GM12878 (cell line): ENCODE measurements at regions not wholly inside any gene's neighbourhood (a gene's known extent, or its start where the extent isn't known, plus 50 kb on each side); places are given as distances from the start of the nearest gene placed in this dataset.

ENCODE experiments used
- ATAC-seq: fragments of 200-7000 bp; cut with Tn5 transposase; 3 replicates; pipeline ENCODE4 v1.9.1; 2020; ENCODE audit warnings: mild to moderate bottlenecking, moderate library complexity
- BruUV-seq: library from RNA; stranded (reverse); fragments of 400-500 nt; replicated peaks from 2 replicates; lab custom pipeline; 2021; lab: Mats Ljungman, UMichigan
- CTCF ChIA-PET: fragments of 300-600 bp; sonication (Branson Sonifier 250); formaldehyde crosslinking; extraction: SDS; loops from one replicate; lab custom pipeline; 2021; ENCODE audit warnings: inconsistent platforms; lab: Yijun Ruan, JAX
- POLR2A ChIA-PET: fragments of 350-600 bp; formaldehyde crosslinking; extraction: SDS; loops from one replicate; lab custom pipeline; 2021; ENCODE audit warnings: inconsistent platforms; lab: Charles Lee
- RAD21 ChIA-PET: fragments of 300-600 bp; sonication (Branson Sonifier 250); formaldehyde crosslinking; loops from one replicate; lab custom pipeline; 2023; ENCODE audit warnings: antibody characterized with exemption; ENCODE audit not compliant: unreplicated experiment; lab: Charles Lee
- SMC1A ChIA-PET: fragments of 300-600 bp; sonication (Branson Sonifier 250); formaldehyde crosslinking; loops from one replicate; lab custom pipeline; 2023; ENCODE audit not compliant: unreplicated experiment, uncharacterized antibody; lab: Charles Lee
- DNase-seq: peaks from one replicate; pipeline ENCODE4 v3.0.0-alpha.2; 2011; ENCODE audit warnings: low read depth, low spot score
- FAIRE-seq: peaks from 3 replicates; lab custom pipeline; 2011; peaks lifted over from hg19 to GRCh38; lab: Jason Lieb, UNC
- H2AFZ ChIP-seq: 2 replicates; pipeline ENCODE4 v1.6.0; 2011; ENCODE audit warnings: low read depth, low read length, control low read depth; ENCODE audit not compliant: control insufficient read depth
- H3K27ac ChIP-seq: 2 replicates; pipeline ENCODE4 v1.5.1; 2011; ENCODE audit warnings: control low read depth; ENCODE audit not compliant: control insufficient read depth, insufficient read depth
- H3K27me3 ChIP-seq, 2 experiments: replicated peaks in 1 of 2; 2 replicates each; pipeline versions ENCODE4 v1.6.0 to v1.6.1; 2011; ENCODE audit warnings: low read length in 1 of 2; ENCODE audit not compliant: control insufficient read depth in 2 of 2, insufficient read depth in 2 of 2
- H3K36me3 ChIP-seq, 2 experiments: 2 replicates each; pipeline ENCODE4 v1.5.1; 2011; ENCODE audit warnings: low read length in 1 of 2; ENCODE audit not compliant: control insufficient read depth in 2 of 2, insufficient read depth in 2 of 2
- H3K4me1 ChIP-seq: 2 replicates; pipeline ENCODE4 v1.6.1; 2011; ENCODE audit warnings: mild to moderate bottlenecking, low read length, moderate library complexity, mixed read lengths; ENCODE audit not compliant: control insufficient read depth, insufficient read depth
- H3K4me2 ChIP-seq: 2 replicates; pipeline ENCODE4 v1.6.0; 2011; ENCODE audit warnings: control low read depth; ENCODE audit not compliant: control insufficient read depth, insufficient read depth
- H3K4me3 ChIP-seq: fragments of 200-600 bp; sonication (generic); 2 replicates; pipeline ENCODE4 v1.5.1; 2016
- H3K79me2 ChIP-seq: 2 replicates; pipeline ENCODE4 v1.6.0; 2011; ENCODE audit warnings: low read length; ENCODE audit not compliant: control insufficient read depth, insufficient read depth
- H3K9ac ChIP-seq: 2 replicates; pipeline ENCODE4 v1.8.0; 2011; ENCODE audit warnings: low read length, control low read depth, mixed read lengths; ENCODE audit not compliant: control insufficient read depth, insufficient read depth
- H3K9me3 ChIP-seq: replicated peaks from 3 replicates; pipeline ENCODE4 v1.5.1; 2011; ENCODE audit warnings: mild to moderate bottlenecking, low read length; ENCODE audit not compliant: control insufficient read depth, insufficient read depth
- H4K20me1 ChIP-seq: 2 replicates; pipeline ENCODE4 v1.6.0; 2011; ENCODE audit not compliant: control insufficient read depth, insufficient read depth
- ATF7 ChIP-seq: fragments of 450-650 bp; IDR thresholded peaks from 2 replicates; pipeline ENCODE4 v1.6.1; 2016; ENCODE audit warnings: low read depth, mild to moderate bottlenecking
- CBX3 ChIP-seq: fragments of 200-600 bp; sonication (generic); IDR thresholded peaks from 2 replicates; pipeline ENCODE4 v1.6.1; 2016; ENCODE audit warnings: low read depth, borderline replicate concordance
- CHD2 ChIP-seq: IDR thresholded peaks from 2 replicates; pipeline ENCODE4 v1.6.1; 2011; ENCODE audit warnings: low read depth, low read length, improper control_type of control experiment, borderline replicate concordance
- CREB1 ChIP-seq: IDR thresholded peaks from 2 replicates; pipeline ENCODE4 v1.6.1; 2012; ENCODE audit warnings: low read depth, mild to moderate bottlenecking, inconsistent platforms
- FOXK2 ChIP-seq: fragments of 450-650 bp; IDR thresholded peaks from 2 replicates; pipeline ENCODE4 v1.6.1; 2017; ENCODE audit warnings: mild to moderate bottlenecking, moderate library complexity
- HCFC1 ChIP-seq: fragments of 150-350 bp; IDR thresholded peaks from 2 replicates; pipeline ENCODE4 v1.6.1; 2014; ENCODE audit warnings: low read length
- LARP7 ChIP-seq: fragments of 450-650 bp; IDR thresholded peaks from 2 replicates; pipeline ENCODE4 v1.6.1; 2017; ENCODE audit warnings: mild to moderate bottlenecking
- MTA3 ChIP-seq: IDR thresholded peaks from 2 replicates; pipeline ENCODE4 v1.6.1; 2012; ENCODE audit warnings: low read length, inconsistent platforms, borderline replicate concordance
- NBN ChIP-seq: fragments of 450-650 bp; IDR thresholded peaks from 2 replicates; pipeline ENCODE4 v1.6.1; 2016
- RB1 ChIP-seq: fragments of 450-650 bp; formaldehyde crosslinking; IDR thresholded peaks from 2 replicates; pipeline ENCODE4 v1.6.1; 2017; ENCODE audit warnings: mild to moderate bottlenecking, borderline replicate concordance
- SMAD1 ChIP-seq: fragments of 450-650 bp; IDR thresholded peaks from 2 replicates; pipeline ENCODE4 v1.6.1; 2018; ENCODE audit warnings: mild to moderate bottlenecking, low read depth; ENCODE audit not compliant: partially characterized antibody
- SRF ChIP-seq, 2 experiments: IDR thresholded peaks; 2 replicates each; pipeline ENCODE4 v1.6.1; 2011; ENCODE audit warnings: low read depth in 2 of 2, low read length in 2 of 2, mild to moderate bottlenecking in 1 of 2, moderate library complexity in 1 of 2
- WGBS: methylation state at CpG from one replicate; pipeline ENCODE4 v1.1.6; 2016; ENCODE audit warnings: low lambda C conversion rate; ENCODE audit not compliant: insufficient replicate concordance, insufficient coverage; ENCODE audit errors: missing lambda C conversion rate; 5-methylcytosine and 5-hydroxymethylcytosine counted together
- in situ Hi-C: fragments of 300-500 bp; cut with MboI; formaldehyde crosslinking; loops from 9 replicates; pipeline ENCODE4 v1.14.3; 2018; ENCODE audit warnings: mixed read lengths
- intact Hi-C: fragments of 100-400 bp; cut with micrococcal nuclease; formaldehyde crosslinking; loops from one replicate; pipeline ENCODE4 v1.14.2; 2022; ENCODE audit not compliant: unreplicated experiment
- TF ChIP-seq, protein P1 (sequence below): fragments of 450-650 bp; IDR thresholded peaks from 2 replicates; pipeline ENCODE4 v1.6.1; 2014; ENCODE audit warnings: mild to moderate bottlenecking
- TF ChIP-seq, protein P2 (sequence below): IDR thresholded peaks from 2 replicates; pipeline ENCODE4 v1.6.1; 2012; ENCODE audit warnings: mild to moderate bottlenecking, low read depth, low read length
- TF ChIP-seq, protein P3 (sequence below): IDR thresholded peaks from 2 replicates; pipeline ENCODE4 v1.6.1; 2011; ENCODE audit warnings: mild to moderate bottlenecking, low read depth, low read length, moderate library complexity; ENCODE audit not compliant: insufficient replicate concordance
- TF ChIP-seq, protein P4 (sequence below): IDR thresholded peaks from 2 replicates; pipeline ENCODE4 v1.6.1; 2012; ENCODE audit warnings: low read depth, low read length, improper control_type of control experiment

DNA sequence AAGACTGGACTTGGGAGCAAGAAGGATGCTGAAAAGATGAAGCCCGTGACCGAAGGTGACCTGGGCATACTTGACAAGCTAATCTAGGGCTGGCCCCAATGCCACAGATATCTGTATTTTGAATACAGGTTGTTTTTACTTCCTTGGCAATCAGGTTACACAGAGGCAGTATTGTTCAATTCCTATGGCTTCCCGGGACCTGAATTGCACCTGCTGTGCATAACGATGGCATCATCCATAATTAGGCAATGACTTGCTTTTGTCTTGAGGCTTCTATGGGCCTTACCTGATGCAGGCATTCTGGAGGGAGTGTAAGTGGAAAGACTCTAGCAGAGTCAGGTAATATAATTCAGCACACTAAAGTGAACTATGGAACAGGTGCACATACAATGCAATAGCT, 60.6 kb upstream of the CUL3 start (continued):
- TF ChIP-seq, protein P1, sequence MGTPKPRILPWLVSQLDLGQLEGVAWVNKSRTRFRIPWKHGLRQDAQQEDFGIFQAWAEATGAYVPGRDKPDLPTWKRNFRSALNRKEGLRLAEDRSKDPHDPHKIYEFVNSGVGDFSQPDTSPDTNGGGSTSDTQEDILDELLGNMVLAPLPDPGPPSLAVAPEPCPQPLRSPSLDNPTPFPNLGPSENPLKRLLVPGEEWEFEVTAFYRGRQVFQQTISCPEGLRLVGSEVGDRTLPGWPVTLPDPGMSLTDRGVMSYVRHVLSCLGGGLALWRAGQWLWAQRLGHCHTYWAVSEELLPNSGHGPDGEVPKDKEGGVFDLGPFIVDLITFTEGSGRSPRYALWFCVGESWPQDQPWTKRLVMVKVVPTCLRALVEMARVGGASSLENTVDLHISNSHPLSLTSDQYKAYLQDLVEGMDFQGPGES = no peak
- TF ChIP-seq, protein P2, sequence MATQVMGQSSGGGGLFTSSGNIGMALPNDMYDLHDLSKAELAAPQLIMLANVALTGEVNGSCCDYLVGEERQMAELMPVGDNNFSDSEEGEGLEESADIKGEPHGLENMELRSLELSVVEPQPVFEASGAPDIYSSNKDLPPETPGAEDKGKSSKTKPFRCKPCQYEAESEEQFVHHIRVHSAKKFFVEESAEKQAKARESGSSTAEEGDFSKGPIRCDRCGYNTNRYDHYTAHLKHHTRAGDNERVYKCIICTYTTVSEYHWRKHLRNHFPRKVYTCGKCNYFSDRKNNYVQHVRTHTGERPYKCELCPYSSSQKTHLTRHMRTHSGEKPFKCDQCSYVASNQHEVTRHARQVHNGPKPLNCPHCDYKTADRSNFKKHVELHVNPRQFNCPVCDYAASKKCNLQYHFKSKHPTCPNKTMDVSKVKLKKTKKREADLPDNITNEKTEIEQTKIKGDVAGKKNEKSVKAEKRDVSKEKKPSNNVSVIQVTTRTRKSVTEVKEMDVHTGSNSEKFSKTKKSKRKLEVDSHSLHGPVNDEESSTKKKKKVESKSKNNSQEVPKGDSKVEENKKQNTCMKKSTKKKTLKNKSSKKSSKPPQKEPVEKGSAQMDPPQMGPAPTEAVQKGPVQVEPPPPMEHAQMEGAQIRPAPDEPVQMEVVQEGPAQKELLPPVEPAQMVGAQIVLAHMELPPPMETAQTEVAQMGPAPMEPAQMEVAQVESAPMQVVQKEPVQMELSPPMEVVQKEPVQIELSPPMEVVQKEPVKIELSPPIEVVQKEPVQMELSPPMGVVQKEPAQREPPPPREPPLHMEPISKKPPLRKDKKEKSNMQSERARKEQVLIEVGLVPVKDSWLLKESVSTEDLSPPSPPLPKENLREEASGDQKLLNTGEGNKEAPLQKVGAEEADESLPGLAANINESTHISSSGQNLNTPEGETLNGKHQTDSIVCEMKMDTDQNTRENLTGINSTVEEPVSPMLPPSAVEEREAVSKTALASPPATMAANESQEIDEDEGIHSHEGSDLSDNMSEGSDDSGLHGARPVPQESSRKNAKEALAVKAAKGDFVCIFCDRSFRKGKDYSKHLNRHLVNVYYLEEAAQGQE = no peak
- TF ChIP-seq RB1 (no peak), SMAD1 (no peak), SRF (IDR thresholded peaks at IDR 0.05; ENCODE audit: low read depth in 2 of 2, low read length in 2 of 2) (no peak)

DNA sequence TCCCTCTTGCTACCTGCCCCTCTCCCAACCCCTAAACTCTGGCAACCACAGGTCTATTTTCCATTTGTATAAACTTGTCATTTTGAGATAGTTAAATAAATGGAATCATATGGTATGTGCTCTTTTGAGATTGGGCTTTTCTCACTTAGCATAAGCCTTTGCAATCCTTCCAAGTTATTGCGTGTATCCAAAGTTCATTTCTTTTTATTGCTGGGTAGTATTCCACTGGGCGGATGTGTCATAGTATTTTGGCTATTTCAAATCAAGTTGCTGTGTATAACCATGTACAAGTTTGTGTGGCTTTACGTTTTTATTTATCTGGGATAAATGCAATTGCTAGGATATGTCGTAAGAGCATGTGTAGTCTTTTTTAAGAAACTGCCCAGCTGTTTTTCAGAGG, 55.5 kb upstream of the CUL3 start:
- FAIRE-seq (no peak), ATAC-seq (no peak), DNase-seq (no peak)
- ChIA-PET CTCF (interaction anchor here (3.2 kb wide), 1 partner anchor 10 kb away, joined by 34 read pairs; no protein-coding TSS in a partner anchor), SMC1A (no interaction called here), RAD21 (interaction anchor here (1.2 to 1.3 kb wide), 2 partner anchors 10 to 120 kb away, joined by 3 to 4 read pairs; no protein-coding TSS in a partner anchor), POLR2A (no interaction called here)
- TF ChIP-seq LARP7 (no peak), HCFC1 (no peak), CBX3 (no peak), ATF7 (no peak), NBN (no peak), CREB1 (no peak), FOXK2 (no peak), CHD2 (no peak), MTA3 (no peak)
- TF ChIP-seq, protein P3, sequence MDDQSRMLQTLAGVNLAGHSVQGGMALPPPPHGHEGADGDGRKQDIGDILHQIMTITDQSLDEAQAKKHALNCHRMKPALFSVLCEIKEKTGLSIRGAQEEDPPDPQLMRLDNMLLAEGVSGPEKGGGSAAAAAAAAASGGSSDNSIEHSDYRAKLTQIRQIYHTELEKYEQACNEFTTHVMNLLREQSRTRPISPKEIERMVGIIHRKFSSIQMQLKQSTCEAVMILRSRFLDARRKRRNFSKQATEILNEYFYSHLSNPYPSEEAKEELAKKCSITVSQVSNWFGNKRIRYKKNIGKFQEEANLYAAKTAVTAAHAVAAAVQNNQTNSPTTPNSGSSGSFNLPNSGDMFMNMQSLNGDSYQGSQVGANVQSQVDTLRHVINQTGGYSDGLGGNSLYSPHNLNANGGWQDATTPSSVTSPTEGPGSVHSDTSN = no peak
- TF ChIP-seq, protein P4, sequence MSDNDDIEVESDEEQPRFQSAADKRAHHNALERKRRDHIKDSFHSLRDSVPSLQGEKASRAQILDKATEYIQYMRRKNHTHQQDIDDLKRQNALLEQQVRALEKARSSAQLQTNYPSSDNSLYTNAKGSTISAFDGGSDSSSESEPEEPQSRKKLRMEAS = no peak
- TF ChIP-seq, protein P1 = no peak
- no peak overlapping the region for H3K4me3 ChIP-seq
- in situ Hi-C loops (loop anchor here (25.0 kb wide), 1 partner anchor 653 kb away; no protein-coding TSS in a partner anchor), intact Hi-C loops (loop anchor here (10.0 kb wide), 2 partner anchors 146 to 666 kb away; no protein-coding TSS in a partner anchor)
- H2AFZ ChIP-seq = no peak overlapping the region
- no peaks in the 10 kb centered on the region for H3K9me3 ChIP-seq
- H3K27ac ChIP-seq = no peak overlapping the region
- WGBS = 73% methylated on average over 4 of the region's 4 CpGs
- H3K4me2 ChIP-seq = no peak overlapping the region
- no peak overlapping the region for H3K9ac ChIP-seq
- H3K36me3 ChIP-seq = no peaks in the 10 kb centered on the region
- H3K27me3 ChIP-seq = no peaks in the 10 kb centered on the region
- no TSS peak for BruUV-seq
- H3K79me2 ChIP-seq = no peaks in the 10 kb centered on the region
- H3K4me1 ChIP-seq = peaks cover 4% of the 10 kb centered on the region; the same call in 1 of the 2 replicates
- no peaks in the 10 kb centered on the region for H4K20me1 ChIP-seq
